Motor neuron (in vitro differentiated cells): ENCODE measurements at regions not wholly inside any gene's neighbourhood (a gene's known extent, or its start where the extent isn't known, plus 50 kb on each side); places are given as distances from the start of the nearest gene placed in this dataset.

ENCODE experiments used
- ATAC-seq, 8 experiments: fragments of 200-7000 bp; cut with Tn5 transposase; replicated peaks in 6 of 8; 2 replicates each; pipeline ENCODE4 v1.8.0; 2021; ENCODE audit warnings: mild to moderate bottlenecking in 8 of 8, moderate library complexity in 8 of 8
- H3K27ac ChIP-seq, 2 donors: fragments of 250-450 bp; sonication (Bioruptor Pico); 2 replicates each; pipeline ENCODE4 v1.9.0; 2021; ENCODE audit warnings: antibody characterized with exemption in 2 of 2, mild to moderate bottlenecking in 2 of 2, moderate library complexity in 1 of 2
- H3K4me1 ChIP-seq, 2 donors: fragments of 250-450 bp; sonication (Bioruptor Pico); replicated peaks in 1 of 2; 2 replicates each; pipeline ENCODE4 v1.6.1; 2021; ENCODE audit warnings: antibody characterized with exemption in 2 of 2, mild to moderate bottlenecking in 2 of 2, moderate library complexity in 1 of 2
- H3K4me3 ChIP-seq, 5 donors: fragments of 250-450 bp; sonication (Bioruptor Pico); 2 replicates each; pipeline ENCODE4 v1.9.0; 2021; ENCODE audit warnings: antibody characterized with exemption in 5 of 5, mild to moderate bottlenecking in 5 of 5, moderate library complexity in 4 of 5
- WGBS, 10 experiments: fragments of 450-650 bp; shearing (Covaris generic); methylation state at CpG; one replicate each; pipeline ENCODE4 v1.0.0; 2022; 5-methylcytosine and 5-hydroxymethylcytosine counted together
- in situ Hi-C, 9 experiments: fragments of 400-800 bp; cut with MboI; loops; one replicate each; pipeline ENCODE4 v1.15.0; 2021; ENCODE audit warnings: low sequenced_read_pairs in 9 of 9, low pct_unique_long_range_greater_than_20kb in 2 of 9; ENCODE audit not compliant: unreplicated experiment in 9 of 9

DNA sequence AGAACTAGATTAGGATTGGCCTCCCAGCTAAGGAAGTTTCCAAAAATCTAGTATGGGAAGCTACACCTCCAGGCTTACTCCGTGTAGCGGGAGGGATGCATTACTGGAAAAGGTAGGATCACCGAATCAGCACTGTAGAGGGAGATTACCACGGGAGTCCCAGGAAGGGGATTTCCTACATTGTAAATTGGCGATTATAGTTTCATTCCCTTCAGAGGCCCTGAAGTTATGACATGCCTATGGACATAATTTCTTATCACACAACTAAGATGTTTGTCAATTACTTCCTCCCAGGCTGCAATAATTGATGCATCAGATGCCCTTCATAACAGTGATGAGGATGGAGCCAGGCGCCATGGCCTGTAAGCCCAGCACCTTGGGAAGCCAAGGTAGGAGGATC is 71.2 kb upstream of the NR4A3 start:
- WGBS, 10 experiments, result 92 to 100% (median 96%) methylated on average over 1 to 6 of the region's 6 CpGs; no CpG with 5 or more reads in 3 of the 10 experiments
- in situ Hi-C loops, result no loop called here
- Histone ChIP-seq H3K4me1 (no peaks in the 10 kb centered on the region), H3K27ac (no peak overlapping the region), H3K4me3 (no peak overlapping the region)
- no peak for ATAC-seq

DNA sequence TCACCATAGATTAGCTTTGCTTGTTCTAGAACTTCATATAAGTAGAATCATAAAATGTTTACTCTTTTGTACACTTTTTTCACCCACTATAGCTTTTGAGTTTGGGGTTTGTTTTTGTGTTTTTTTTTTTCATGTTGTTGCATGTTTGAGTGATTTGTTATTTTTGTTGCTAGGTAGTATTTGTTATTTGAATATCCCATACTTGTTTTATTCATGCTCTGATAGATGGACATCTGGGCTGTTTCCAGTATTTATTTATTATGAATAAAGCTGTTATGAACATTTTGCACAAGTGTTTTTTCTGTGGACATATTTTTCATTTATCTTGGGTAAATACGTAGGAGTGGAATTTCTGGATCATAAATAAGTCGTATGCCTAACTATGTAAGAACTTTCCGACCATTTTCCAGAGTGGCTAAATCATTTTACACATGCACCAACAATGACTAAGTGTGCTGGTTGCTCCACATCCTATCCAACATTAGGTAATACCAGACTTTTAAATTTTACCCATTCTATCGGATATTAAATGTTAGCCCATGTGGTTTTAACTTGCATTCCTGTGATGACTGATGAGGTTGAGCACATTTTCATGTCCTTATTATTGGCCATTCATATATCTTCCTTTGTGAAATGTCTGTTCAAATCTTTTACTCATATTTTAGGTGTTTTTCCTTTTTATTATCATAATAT is 69.1 kb upstream of the NR4A3 start:
- Histone ChIP-seq H3K27ac (no peak overlapping the region), H3K4me3 (no peak overlapping the region), H3K4me1 (no peaks in the 10 kb centered on the region)
- in situ Hi-C loops, result no loop called here
- WGBS, 10 experiments, result 3 to 96% (median 51%) methylated on average over 1 to 4 of the region's 4 CpGs
- peak in 3 of 8 experiments; percentile 41 to 91 (median 88) for ATAC-seq

DNA sequence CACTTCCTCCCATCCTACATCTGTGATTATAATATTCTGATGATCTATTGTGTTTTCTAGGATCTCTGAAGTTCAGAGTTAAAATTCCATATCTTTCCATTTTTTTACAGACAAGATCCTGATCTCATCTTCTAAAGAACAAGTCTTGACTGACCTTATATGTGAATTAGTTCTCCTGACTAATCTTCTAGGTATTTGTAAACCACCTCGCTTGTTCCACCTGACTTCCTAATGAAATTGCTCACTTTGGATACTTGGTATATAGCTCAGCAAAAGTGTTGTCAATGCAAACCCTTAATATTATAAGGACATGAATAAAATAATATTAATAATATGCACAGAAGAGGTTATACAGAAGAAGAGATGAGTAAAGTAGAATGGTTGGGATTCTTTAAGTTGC is 68.2 kb upstream of the NR4A3 start:
- no peak overlapping the region for H3K4me3 ChIP-seq
- in situ Hi-C loops, result no loop called here
- no peak overlapping the region for H3K27ac ChIP-seq
- H3K4me1 ChIP-seq, result no peaks in the 10 kb centered on the region
- no peak for ATAC-seq
- WGBS, 10 experiments, result 50 to 100% (median 67%) methylated on average over 1 of the region's 1 CpG; no CpG with 5 or more reads in 3 of the 10 experiments

DNA sequence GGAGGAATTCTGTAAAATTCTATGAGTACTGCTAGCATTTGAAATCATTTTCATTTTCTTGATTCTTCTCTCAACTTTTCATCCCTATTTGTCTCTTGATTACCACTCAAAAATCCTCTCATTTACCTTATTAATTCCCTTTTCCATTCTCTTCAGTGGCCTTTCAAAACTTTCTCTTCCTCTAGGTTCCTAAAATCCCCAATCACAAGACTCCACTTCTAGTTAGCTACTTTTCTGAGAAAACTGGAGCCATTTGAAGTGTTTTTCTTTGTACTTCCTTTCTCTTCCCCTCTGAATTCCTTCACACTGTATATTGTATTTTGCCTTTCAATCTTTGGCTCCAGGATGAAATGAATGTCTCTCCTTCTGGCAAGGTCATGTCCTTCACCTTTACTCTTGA is 61.3 kb upstream of the NR4A3 start:
- ATAC-seq, result no peak
- H3K27ac ChIP-seq, result no peak overlapping the region
- no peak overlapping the region for H3K4me3 ChIP-seq
- H3K4me1 ChIP-seq, result no peaks in the 10 kb centered on the region
- in situ Hi-C loops, result no loop called here

DNA sequence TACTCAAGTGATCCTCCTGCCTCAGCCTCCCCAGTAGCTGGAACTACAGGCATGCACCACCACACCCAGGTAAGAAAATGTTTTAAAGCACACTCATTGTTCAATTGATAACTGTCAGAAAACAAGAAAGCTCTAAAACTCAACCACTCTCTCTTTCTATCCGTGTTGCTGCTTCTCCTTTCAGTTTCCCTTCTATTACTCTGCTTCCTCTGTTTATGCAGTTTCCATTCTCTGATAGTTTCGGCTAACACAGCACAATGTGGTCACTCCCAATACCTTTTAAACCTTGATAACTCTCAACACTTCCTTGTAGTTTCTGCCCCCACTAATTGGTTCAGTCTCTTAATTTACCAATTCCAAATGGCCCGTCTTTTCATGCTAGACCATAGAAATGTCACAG is 59.2 kb upstream of the NR4A3 start:
- in situ Hi-C loops, result no loop called here

More for the DNA sequence above, 59.2 kb upstream of the NR4A3 start:
- 55 to 100% (median 86%) methylated on average over 1 to 3 of the region's 3 CpGs for WGBS, 10 experiments
- Histone ChIP-seq H3K27ac (no peak overlapping the region), H3K4me1 (no peaks in the 10 kb centered on the region), H3K4me3 (no peak overlapping the region)
- no peak for ATAC-seq
